ENCODE measurements at regions not wholly inside any gene's neighbourhood (a gene's known extent, or its start where the extent isn't known, plus 50 kb on each side); places are given as distances from the start of the nearest gene placed in this dataset.

- TF ChIP-seq CTCF (IDR thresholded peaks at IDR 0.05): no peak
- TF ChIP-seq EP300 (IDR thresholded peaks at IDR 0.05): no peak
- TF ChIP-seq POLR2AphosphoS5 (IDR thresholded peaks at IDR 0.05): no peak
- no peak for TF ChIP-seq POLR2A (IDR thresholded peaks at IDR 0.05)
- Histone ChIP-seq H3K4me1 (no peaks in the 10 kb centered on the region), H3K36me3 (no peaks in the 10 kb centered on the region), H3K27me3 (no peaks in the 10 kb centered on the region), H3K4me3 (no peak overlapping the region), H3K27ac (no peak overlapping the region), H3K9me3 (no peaks in the 10 kb centered on the region)
- WGBS, 2 donors (ENCODE audit: low coverage in 1 of 2): 40 to 69% methylated on average over 5 of the region's 5 CpGs
- no peak for ATAC-seq
These were observed 865.2 kb downstream of the SORCS3 start for GRCh38 chr10:105506262-105506661.

- ATAC-seq: no peak
- Histone ChIP-seq H3K27me3 (no peaks in the 10 kb centered on the region), H3K36me3 (no peaks in the 10 kb centered on the region), H3K27ac (no peak overlapping the region), H3K4me1 (no peaks in the 10 kb centered on the region), H3K9me3 (no peaks in the 10 kb centered on the region), H3K4me3 (no peak overlapping the region)
- TF ChIP-seq POLR2AphosphoS5 (IDR thresholded peaks at IDR 0.05) (no peak), EP300 (IDR thresholded peaks at IDR 0.05) (no peak), CTCF (IDR thresholded peaks at IDR 0.05) (no peak), POLR2A (IDR thresholded peaks at IDR 0.05) (no peak)
These were observed 862.6 kb downstream of the SORCS3 start for GRCh38 chr10:105503714-105504113.

- Histone ChIP-seq H3K27ac (no peak overlapping the region), H3K4me3 (no peak overlapping the region), H3K9me3 (no peaks in the 10 kb centered on the region), H3K4me1 (no peaks in the 10 kb centered on the region), H3K27me3 (no peaks in the 10 kb centered on the region), H3K36me3 (no peaks in the 10 kb centered on the region)
- TF ChIP-seq CTCF (IDR thresholded peaks at IDR 0.05) (no peak), POLR2A (IDR thresholded peaks at IDR 0.05) (no peak), EP300 (IDR thresholded peaks at IDR 0.05) (no peak), POLR2AphosphoS5 (IDR thresholded peaks at IDR 0.05) (no peak)
- 74 to 100% methylated on average over 1 to 3 of the region's 3 CpGs for WGBS, 2 donors (ENCODE audit: low coverage in 1 of 2)
- no peak for ATAC-seq
These were observed 861.0 kb downstream of the SORCS3 start for GRCh38 chr10:105502058-105502457.

GRCh38 chr10:105494944-105495343, 853.9 kb downstream of the SORCS3 start:
- Histone ChIP-seq H3K9me3 (no peaks in the 10 kb centered on the region), H3K4me3 (no peak overlapping the region), H3K4me1 (no peaks in the 10 kb centered on the region), H3K27ac (no peak overlapping the region), H3K27me3 (no peaks in the 10 kb centered on the region), H3K36me3 (no peaks in the 10 kb centered on the region)
- TF ChIP-seq EP300 (IDR thresholded peaks at IDR 0.05): no peak
- TF ChIP-seq POLR2AphosphoS5 (IDR thresholded peaks at IDR 0.05): no peak
- no peak for TF ChIP-seq POLR2A (IDR thresholded peaks at IDR 0.05)
- TF ChIP-seq CTCF (IDR thresholded peaks at IDR 0.05): no peak
- ATAC-seq: no peak
- 89 to 93% methylated on average over 4 of the region's 4 CpGs for WGBS, 2 donors (ENCODE audit: low coverage in 1 of 2)

- no peaks in the 10 kb centered on the region for H3K36me3 ChIP-seq
- no peaks in the 10 kb centered on the region for H3K9me3 ChIP-seq
- no peak for ATAC-seq
- H3K27me3 ChIP-seq: no peaks in the 10 kb centered on the region
- no peak overlapping the region for H3K4me3 ChIP-seq
- WGBS, 2 donors (ENCODE audit: low coverage in 1 of 2): 40 to 58% methylated on average over 2 of the region's 2 CpGs
- no peak overlapping the region for H3K27ac ChIP-seq
- no peaks in the 10 kb centered on the region for H3K4me1 ChIP-seq
- TF ChIP-seq POLR2AphosphoS5 (IDR thresholded peaks at IDR 0.05) (no peak), EP300 (IDR thresholded peaks at IDR 0.05) (no peak), POLR2A (IDR thresholded peaks at IDR 0.05) (no peak)
These were observed 853.2 kb downstream of the SORCS3 start for GRCh38 chr10:105494303-105494702.
